ENCODE measurements at regions not wholly inside any gene's neighbourhood (a gene's known extent, or its start where the extent isn't known, plus 50 kb on each side); places are given as distances from the start of the nearest gene placed in this dataset.

DNA sequence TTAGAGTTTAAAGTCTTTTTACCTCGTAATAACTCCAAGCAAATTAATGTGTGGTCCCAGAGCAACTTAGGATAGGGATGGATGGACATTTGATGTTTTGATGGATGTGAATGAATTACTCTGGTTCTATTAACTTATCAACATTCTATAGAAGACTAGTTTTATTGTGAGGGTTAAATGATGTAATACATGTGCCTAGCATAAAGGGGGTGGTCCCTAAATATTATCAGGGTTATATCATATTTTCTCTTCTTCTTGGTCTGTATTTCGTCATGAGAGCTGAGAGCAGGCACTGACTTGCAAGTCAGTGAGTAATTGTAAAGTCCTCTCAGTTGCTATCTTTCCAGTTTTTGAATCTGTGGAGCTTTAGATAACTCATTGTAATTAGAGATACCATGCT, 219.3 kb downstream of the GATA3 start:
- no peak for TF ChIP-seq POLR2AphosphoS5 (IDR thresholded peaks at IDR 0.05; ENCODE audit: low read depth, low read length)
- TF ChIP-seq, protein P1, sequence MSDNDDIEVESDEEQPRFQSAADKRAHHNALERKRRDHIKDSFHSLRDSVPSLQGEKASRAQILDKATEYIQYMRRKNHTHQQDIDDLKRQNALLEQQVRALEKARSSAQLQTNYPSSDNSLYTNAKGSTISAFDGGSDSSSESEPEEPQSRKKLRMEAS (IDR thresholded peaks at IDR 0.05), result no peak

Data from HCT116 (cell line).